Neutrophil (primary cell): ENCODE measurements at regions not wholly inside any gene's neighbourhood (a gene's known extent, or its start where the extent isn't known, plus 50 kb on each side); places are given as distances from the start of the nearest gene placed in this dataset.
"Not testable (repeated sequence)": the region's sequence is repeated elsewhere in the genome, so short reads cannot be mapped to it uniquely, and the experiment has no call there.

ENCODE experiments used
- H3K27ac ChIP-seq: fragments of 200-600 bp; sonication (generic); 2 replicates; pipeline ENCODE4 v1.5.1; 2016; ENCODE audit warnings: mild to moderate bottlenecking, moderate library complexity
- H3K27me3 ChIP-seq: fragments of 200-600 bp; sonication (generic); 2 replicates; pipeline ENCODE4 v1.6.0; 2016; ENCODE audit warnings: mild to moderate bottlenecking
- H3K36me3 ChIP-seq: fragments of 200-600 bp; sonication (generic); 2 replicates; pipeline ENCODE4 v1.5.1; 2017
- H3K4me1 ChIP-seq, 2 experiments: fragments of 200-600 bp in 1 of 2; sonication (generic) in 1 of 2; 1 replicate in 1 of 2; 2 replicates in 1 of 2; pipeline versions ENCODE4 v1.5.1 to v1.6.1; 2013 to 2016; ENCODE audit warnings: low read depth in 1 of 2, low read length in 1 of 2, mild to moderate bottlenecking in 1 of 2, moderate library complexity in 1 of 2; ENCODE audit not compliant: control insufficient read depth in 1 of 2, insufficient read depth in 1 of 2
- H3K4me3 ChIP-seq, 2 experiments: fragments of 200-600 bp in 1 of 2; sonication (generic) in 1 of 2; 1 replicate in 1 of 2; 2 replicates in 1 of 2; pipeline ENCODE4 v1.5.1; 2013 to 2016; ENCODE audit warnings: low read depth in 1 of 2, low read length in 1 of 2, mild to moderate bottlenecking in 1 of 2, moderate library complexity in 1 of 2
- H3K9me3 ChIP-seq: fragments of 200-600 bp; sonication (generic); 2 replicates; pipeline ENCODE4 v1.5.1; 2016
- TF ChIP-seq, protein P1 (sequence below): fragments of 200-600 bp; sonication (generic); IDR thresholded peaks from 2 replicates; pipeline ENCODE4 v1.5.1; 2016; ENCODE audit warnings: antibody characterized with exemption

- TF ChIP-seq, protein P1, sequence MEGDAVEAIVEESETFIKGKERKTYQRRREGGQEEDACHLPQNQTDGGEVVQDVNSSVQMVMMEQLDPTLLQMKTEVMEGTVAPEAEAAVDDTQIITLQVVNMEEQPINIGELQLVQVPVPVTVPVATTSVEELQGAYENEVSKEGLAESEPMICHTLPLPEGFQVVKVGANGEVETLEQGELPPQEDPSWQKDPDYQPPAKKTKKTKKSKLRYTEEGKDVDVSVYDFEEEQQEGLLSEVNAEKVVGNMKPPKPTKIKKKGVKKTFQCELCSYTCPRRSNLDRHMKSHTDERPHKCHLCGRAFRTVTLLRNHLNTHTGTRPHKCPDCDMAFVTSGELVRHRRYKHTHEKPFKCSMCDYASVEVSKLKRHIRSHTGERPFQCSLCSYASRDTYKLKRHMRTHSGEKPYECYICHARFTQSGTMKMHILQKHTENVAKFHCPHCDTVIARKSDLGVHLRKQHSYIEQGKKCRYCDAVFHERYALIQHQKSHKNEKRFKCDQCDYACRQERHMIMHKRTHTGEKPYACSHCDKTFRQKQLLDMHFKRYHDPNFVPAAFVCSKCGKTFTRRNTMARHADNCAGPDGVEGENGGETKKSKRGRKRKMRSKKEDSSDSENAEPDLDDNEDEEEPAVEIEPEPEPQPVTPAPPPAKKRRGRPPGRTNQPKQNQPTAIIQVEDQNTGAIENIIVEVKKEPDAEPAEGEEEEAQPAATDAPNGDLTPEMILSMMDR: no peak
- Histone ChIP-seq H3K27ac (no peak overlapping the region), H3K27me3 (no peaks in the 10 kb centered on the region), H3K9me3 (no peaks in the 10 kb centered on the region), H3K4me3 (no peak overlapping the region), H3K4me1 (no peaks in the 10 kb centered on the region), H3K36me3 (no peaks in the 10 kb centered on the region)
These were observed 389.7 kb upstream of the FAR2 start for GRCh38 chr12:28759333-28759732.

GRCh38 chr12:28760040-28760903, 388.8 kb upstream of the FAR2 start:
- H3K27ac ChIP-seq, H3K36me3 ChIP-seq, H3K27me3 ChIP-seq, H3K4me3 ChIP-seq, H3K4me1 ChIP-seq, H3K9me3 ChIP-seq: not testable (repeated sequence)

DNA sequence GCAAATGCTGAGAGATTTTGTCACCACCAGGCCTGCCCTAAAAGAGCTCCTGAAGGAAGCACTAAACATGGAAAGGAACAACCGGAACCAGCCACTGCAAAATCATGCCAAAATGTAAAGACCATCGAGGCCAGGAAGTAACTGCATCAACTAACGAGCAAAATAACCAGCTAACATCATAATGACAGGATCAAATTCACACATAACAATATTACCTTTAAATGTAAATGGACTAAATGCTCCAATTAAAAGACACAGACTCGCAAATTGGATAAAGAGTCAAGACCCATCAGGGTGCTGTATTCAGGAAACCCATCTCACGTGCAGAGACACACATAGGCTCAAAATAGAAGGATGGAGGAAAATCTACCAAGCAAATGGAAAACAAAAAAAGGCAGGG, 387.2 kb upstream of the FAR2 start:
- H3K9me3 ChIP-seq, H3K4me1 ChIP-seq, H3K4me3 ChIP-seq, H3K36me3 ChIP-seq, H3K27ac ChIP-seq, H3K27me3 ChIP-seq: not testable (repeated sequence)

DNA sequence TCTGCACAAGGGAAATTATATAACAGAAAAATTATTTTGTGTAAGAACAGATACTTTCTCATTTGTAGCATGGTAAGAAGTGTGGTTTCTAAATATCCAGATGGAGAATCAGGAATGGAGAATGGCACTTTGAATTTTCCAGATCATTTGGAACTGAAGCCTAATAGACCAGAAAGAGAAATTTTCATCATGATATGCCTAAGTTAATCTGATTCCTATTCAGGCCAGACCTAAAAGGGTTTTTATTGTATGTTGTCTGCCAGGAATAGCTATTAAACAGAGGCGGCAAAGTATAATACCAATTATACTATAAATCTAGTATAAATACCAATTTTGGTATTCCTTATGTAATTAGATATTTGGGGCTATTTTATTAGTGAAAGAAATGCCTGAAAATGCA, 382.7 kb upstream of the FAR2 start:
- no peak overlapping the region for H3K4me3 ChIP-seq
- H3K27me3 ChIP-seq: no peaks in the 10 kb centered on the region
- H3K27ac ChIP-seq: no peak overlapping the region
- no peaks in the 10 kb centered on the region for H3K4me1 ChIP-seq
- TF ChIP-seq, protein P1: no peak
- H3K9me3 ChIP-seq: no peaks in the 10 kb centered on the region
- no peaks in the 10 kb centered on the region for H3K36me3 ChIP-seq

DNA sequence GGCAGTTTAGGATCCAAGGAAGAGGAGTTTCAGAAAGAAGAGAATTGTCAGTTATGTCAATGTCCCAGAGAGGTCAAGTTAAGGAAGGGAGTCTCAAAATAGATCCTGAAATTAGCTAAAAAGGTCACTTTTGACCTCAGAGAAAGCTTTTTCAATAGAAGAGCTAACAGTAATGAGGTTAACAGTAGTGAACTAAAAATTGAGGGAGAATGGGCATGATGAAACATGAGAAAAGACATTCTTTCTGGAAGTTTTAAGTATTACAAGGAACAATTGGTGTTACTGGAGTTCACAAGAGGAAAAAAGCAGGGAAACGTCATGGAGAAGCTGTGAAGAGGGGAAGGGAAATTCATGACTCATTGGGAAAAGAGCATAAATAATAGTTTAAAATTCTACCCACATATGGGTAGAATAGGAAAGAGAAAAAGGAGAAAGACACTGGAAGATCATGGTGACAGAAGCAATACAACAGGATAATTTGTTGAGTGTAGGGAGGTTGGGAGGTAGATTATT, 381.2 kb upstream of the FAR2 start:
- Histone ChIP-seq H3K27me3 (no peaks in the 10 kb centered on the region), H3K36me3 (no peaks in the 10 kb centered on the region), H3K4me1 (no peaks in the 10 kb centered on the region), H3K9me3 (no peaks in the 10 kb centered on the region), H3K27ac (no peak overlapping the region), H3K4me3 (no peak overlapping the region)
- TF ChIP-seq, protein P1: no peak

GRCh38 chr12:28770322-28770721, 378.8 kb upstream of the FAR2 start:
- H3K27ac ChIP-seq: no peak overlapping the region
- no peaks in the 10 kb centered on the region for H3K9me3 ChIP-seq
- H3K27me3 ChIP-seq: no peaks in the 10 kb centered on the region
- TF ChIP-seq, protein P1: no peak
- H3K4me1 ChIP-seq: no peaks in the 10 kb centered on the region
- H3K4me3 ChIP-seq: no peak overlapping the region
- no peaks in the 10 kb centered on the region for H3K36me3 ChIP-seq
